SK-N-SH (cell line): ENCODE measurements at regions not wholly inside any gene's neighbourhood (a gene's known extent, or its start where the extent isn't known, plus 50 kb on each side); places are given as distances from the start of the nearest gene placed in this dataset.

Experiments used
- CTCF ChIA-PET: fragments of 300-600, 350-600 bp; formaldehyde crosslinking; extraction: SDS; loops from one replicate; lab custom pipeline; 2021; lab: Yijun Ruan, JAX
- POLR2A ChIA-PET: fragments of 350-600 bp; sonication (Branson Sonifier 250); formaldehyde crosslinking; extraction: SDS; loops from one replicate; lab custom pipeline; 2020; ENCODE audit warnings: antibody characterized with exemption, inconsistent platforms; lab: Yijun Ruan, JAX
- DNase-seq: peaks from one replicate; pipeline ENCODE4 v3.0.0; 2012
- H2AFZ ChIP-seq: fragments of 200-600 bp; sonication (generic); 2 replicates; pipeline ENCODE4 v1.8.1; 2016; ENCODE audit warnings: antibody characterized with exemption, mild to moderate bottlenecking, low read depth
- H3F3A ChIP-seq: fragments of 200-600 bp; sonication (generic); replicated peaks from 2 replicates; pipeline ENCODE3; 2016; ENCODE audit warnings: antibody characterized with exemption, mild to moderate bottlenecking; ENCODE audit not compliant: insufficient read depth
- H3K27ac ChIP-seq, 2 experiments: fragments of 200-500 bp in 1 of 2; fragments of 200-600 bp in 1 of 2; sonication (Bioruptor generic) in 1 of 2; sonication (generic), shearing (Covaris generic) in 1 of 2; 2 replicates each; pipeline versions ENCODE4 v1.5.1 to v1.6.1; 2014 to 2016; ENCODE audit warnings: low read depth in 2 of 2, inconsistent platforms in 1 of 2, low read length in 1 of 2, mild to moderate bottlenecking in 1 of 2, mixed read lengths in 1 of 2
- H3K27me3 ChIP-seq: fragments of 200-600 bp; sonication (generic), shearing (Covaris generic); 2 replicates; pipeline ENCODE4 v1.6.1; 2016; ENCODE audit warnings: mixed run types; ENCODE audit not compliant: insufficient read depth
- H3K36me3 ChIP-seq, 2 experiments: fragments of 200-500 bp in 1 of 2; fragments of 200-600 bp in 1 of 2; sonication (Bioruptor generic) in 1 of 2; sonication (generic) in 1 of 2; replicated peaks in 1 of 2; 2 replicates each; pipeline versions ENCODE3 to v1.5.1; 2014 to 2016; ENCODE audit warnings: low read length in 1 of 2, mild to moderate bottlenecking in 1 of 2; ENCODE audit not compliant: insufficient read depth in 2 of 2, control insufficient read depth in 1 of 2
- H3K4me1 ChIP-seq, 2 experiments: fragments of 200-500 bp in 1 of 2; fragments of 200-600 bp in 1 of 2; sonication (Bioruptor generic) in 1 of 2; sonication (generic), shearing (Covaris generic) in 1 of 2; 2 replicates each; pipeline versions ENCODE4 v1.5.1 to v1.6.1; 2014 to 2016; ENCODE audit warnings: low read depth in 1 of 2, low read length in 1 of 2, mixed run types in 1 of 2; ENCODE audit not compliant: insufficient read depth in 2 of 2, control insufficient read depth in 1 of 2
- H3K4me2 ChIP-seq: fragments of 200-600 bp; sonication (generic), shearing (Covaris generic); 2 replicates; pipeline ENCODE4 v1.6.1; 2017; ENCODE audit warnings: mixed run types
- H3K4me3 ChIP-seq, 2 experiments: fragments of 200-500 bp in 1 of 2; fragments of 200-600 bp in 1 of 2; sonication (Bioruptor generic) in 1 of 2; sonication (generic), shearing (Covaris generic) in 1 of 2; 2 replicates each; pipeline versions ENCODE4 v1.5.1 to v1.8.1; 2014 to 2016; ENCODE audit warnings: low read depth in 2 of 2, inconsistent platforms in 1 of 2, low read length in 1 of 2, mild to moderate bottlenecking in 1 of 2, mixed read lengths in 1 of 2, moderate library complexity in 1 of 2
- H3K79me2 ChIP-seq: fragments of 200-600 bp; sonication (generic); 2 replicates; pipeline ENCODE4 v1.8.1; 2017; ENCODE audit warnings: mild to moderate bottlenecking; ENCODE audit not compliant: insufficient read depth
- H3K9ac ChIP-seq: fragments of 200-600 bp; sonication (generic); 2 replicates; pipeline ENCODE4 v1.6.1; 2017; ENCODE audit warnings: mixed run types
- H3K9me2 ChIP-seq: fragments of 200-600 bp; sonication (generic); 2 replicates; pipeline ENCODE4 v1.6.1; 2017; ENCODE audit warnings: mixed run types
- H3K9me3 ChIP-seq: fragments of 200-600 bp; sonication (generic); 2 replicates; pipeline ENCODE4 v1.6.1; 2017; ENCODE audit warnings: mixed run types, mild to moderate bottlenecking, moderate library complexity
- H4K20me1 ChIP-seq: fragments of 200-600 bp; sonication (generic); 2 replicates; pipeline ENCODE4 v1.6.1; 2017; ENCODE audit warnings: mild to moderate bottlenecking, mixed run types; ENCODE audit not compliant: insufficient read depth
- CHD2 ChIP-seq: fragments of 150-350 bp; IDR thresholded peaks from 2 replicates; pipeline ENCODE4 v1.6.1; 2018; ENCODE audit warnings: low read length; ENCODE audit not compliant: partially characterized antibody
- ELF1 ChIP-seq: IDR thresholded peaks from 2 replicates; pipeline ENCODE4 v1.4.0; 2012
- EP300 ChIP-seq, 2 experiments: IDR thresholded peaks; 2 replicates each; pipeline versions ENCODE4 v1.4.0 to v1.6.1; 2012; ENCODE audit warnings: borderline replicate concordance in 1 of 2, low read depth in 1 of 2, low read length in 1 of 2
- FOSL2 ChIP-seq: IDR thresholded peaks from 2 replicates; pipeline ENCODE4 v1.4.0; 2012; ENCODE audit warnings: low read depth, mild to moderate bottlenecking, moderate library complexity, borderline replicate concordance
- GATA2 ChIP-seq: sonication (generic); formaldehyde crosslinking; IDR thresholded peaks from 2 replicates; pipeline ENCODE4 v1.5.0; 2020; ENCODE audit warnings: mild to moderate bottlenecking, missing genetic modification reagents
- IRF3 ChIP-seq: fragments of 150-350 bp; IDR thresholded peaks from 2 replicates; pipeline ENCODE4 v1.6.1; 2016; ENCODE audit warnings: mild to moderate bottlenecking, low read depth, low read length
- JUND ChIP-seq: IDR thresholded peaks from 2 replicates; pipeline ENCODE4 v1.4.0; 2012
- MXI1 ChIP-seq: IDR thresholded peaks from 2 replicates; pipeline ENCODE4 v1.6.1; 2012; ENCODE audit warnings: mild to moderate bottlenecking, low read depth, low read length, improper control_type of control experiment
- NRF1 ChIP-seq: IDR thresholded peaks from 2 replicates; pipeline ENCODE4 v1.6.1; 2012; ENCODE audit warnings: low read depth, mild to moderate bottlenecking, low read length
- RAD21 ChIP-seq: IDR thresholded peaks from 2 replicates; pipeline ENCODE4 v1.6.1; 2012; ENCODE audit warnings: mild to moderate bottlenecking, low read length
- RFX5 ChIP-seq: IDR thresholded peaks from 2 replicates; pipeline ENCODE4 v1.6.1; 2012; ENCODE audit warnings: mild to moderate bottlenecking, improper control_type of control experiment, low read length
- RXRA ChIP-seq: IDR thresholded peaks from 2 replicates; pipeline ENCODE4 v1.4.0; 2012; ENCODE audit warnings: low read depth, mild to moderate bottlenecking, borderline replicate concordance
- SIN3A ChIP-seq: IDR thresholded peaks from 2 replicates; pipeline ENCODE4 v1.6.1; 2012; ENCODE audit warnings: low read depth, mild to moderate bottlenecking, low read length, moderate library complexity, borderline replicate concordance
- SMC3 ChIP-seq: IDR thresholded peaks from 2 replicates; pipeline ENCODE4 v1.6.1; 2012; ENCODE audit warnings: low read depth, low read length, improper control_type of control experiment
- TCF12 ChIP-seq: IDR thresholded peaks from 2 replicates; pipeline ENCODE4 v1.4.0; 2012
- TEAD4 ChIP-seq: IDR thresholded peaks from 2 replicates; pipeline ENCODE4 v1.4.0; 2012; ENCODE audit warnings: mild to moderate bottlenecking, borderline replicate concordance; ENCODE audit not compliant: insufficient read depth
- YY1 ChIP-seq: IDR thresholded peaks from 2 replicates; pipeline ENCODE4 v1.4.0; 2012; ENCODE audit warnings: low read depth, mild to moderate bottlenecking
- WGBS: methylation state at CpG from one replicate; pipeline ENCODE4 v1.1.6; 2017; ENCODE audit warnings: low lambda C conversion rate; 5-methylcytosine and 5-hydroxymethylcytosine counted together
- TF ChIP-seq, protein P1 (sequence below): IDR thresholded peaks from 2 replicates; pipeline ENCODE4 v1.4.0; 2012; ENCODE audit warnings: low read depth, borderline replicate concordance
- TF ChIP-seq, protein P2 (sequence below): IDR thresholded peaks from 2 replicates; pipeline ENCODE4 v1.4.0; 2012; ENCODE audit warnings: low read depth
- TF ChIP-seq, protein P3 (sequence below): IDR thresholded peaks from 2 replicates; pipeline ENCODE4; 2012
- TF ChIP-seq, protein P4 (sequence below): IDR thresholded peaks from 2 replicates; pipeline ENCODE4 v1.6.1; 2012; ENCODE audit warnings: mild to moderate bottlenecking, low read depth, low read length, moderate library complexity

DNA sequence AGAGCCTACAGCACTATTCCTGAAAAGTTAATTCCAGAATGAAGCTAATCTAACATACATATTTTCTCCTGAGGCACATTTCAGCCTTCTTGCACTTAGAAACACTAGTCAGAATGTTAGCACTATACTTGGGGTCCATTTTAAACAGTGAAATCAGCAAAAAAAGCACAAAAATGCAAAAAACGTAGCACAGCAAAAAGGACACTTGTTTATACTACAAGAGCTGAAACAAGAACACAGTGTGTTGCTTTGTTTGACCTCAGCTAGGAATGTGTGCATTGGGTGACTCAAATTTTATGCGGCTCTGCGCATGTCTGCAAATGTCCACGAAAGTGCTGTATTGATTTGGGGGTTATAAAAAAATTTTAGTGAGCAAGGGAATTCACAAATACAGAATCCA is 226.2 kb downstream of the KCNRG start:
- Histone ChIP-seq H3K9me2 (no peaks in the 10 kb centered on the region), H3K9ac (no peak overlapping the region), H3K4me2 (no peak overlapping the region), H3K4me1 (no peaks in the 10 kb centered on the region), H3K27ac (no peak overlapping the region), H3K4me3 (no peak overlapping the region), H3K36me3 (no peaks in the 10 kb centered on the region), H4K20me1 (no peaks in the 10 kb centered on the region), H3K27me3 (peaks cover 3% of the 10 kb centered on the region; the same call in 1 of the 2 replicates), H2AFZ (no peak overlapping the region), H3K79me2 (no peaks in the 10 kb centered on the region), H3F3A (peaks cover 6% of the 10 kb centered on the region), H3K9me3 (no peaks in the 10 kb centered on the region)
- TF ChIP-seq SMC3: no peak
- TF ChIP-seq IRF3: no peak
- no peak for TF ChIP-seq RXRA
- no peak for TF ChIP-seq EP300 (IDR thresholded peaks at IDR 0.05; ENCODE audit: borderline replicate concordance in 1 of 2, low read depth in 1 of 2, low read length in 1 of 2)
- no peak for TF ChIP-seq SIN3A
- TF ChIP-seq, protein P1, sequence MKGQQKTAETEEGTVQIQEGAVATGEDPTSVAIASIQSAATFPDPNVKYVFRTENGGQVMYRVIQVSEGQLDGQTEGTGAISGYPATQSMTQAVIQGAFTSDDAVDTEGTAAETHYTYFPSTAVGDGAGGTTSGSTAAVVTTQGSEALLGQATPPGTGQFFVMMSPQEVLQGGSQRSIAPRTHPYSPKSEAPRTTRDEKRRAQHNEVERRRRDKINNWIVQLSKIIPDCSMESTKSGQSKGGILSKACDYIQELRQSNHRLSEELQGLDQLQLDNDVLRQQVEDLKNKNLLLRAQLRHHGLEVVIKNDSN: no peak
- no peak for TF ChIP-seq RAD21
- no peak for TF ChIP-seq NRF1
- TF ChIP-seq ELF1: no peak
- no peak for TF ChIP-seq CHD2
- TF ChIP-seq, protein P2, sequence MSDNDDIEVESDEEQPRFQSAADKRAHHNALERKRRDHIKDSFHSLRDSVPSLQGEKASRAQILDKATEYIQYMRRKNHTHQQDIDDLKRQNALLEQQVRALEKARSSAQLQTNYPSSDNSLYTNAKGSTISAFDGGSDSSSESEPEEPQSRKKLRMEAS: no peak
- no peak for TF ChIP-seq MXI1
- no peak for TF ChIP-seq GATA2 (CRISPR knock-in tag)
- TF ChIP-seq, protein P3, sequence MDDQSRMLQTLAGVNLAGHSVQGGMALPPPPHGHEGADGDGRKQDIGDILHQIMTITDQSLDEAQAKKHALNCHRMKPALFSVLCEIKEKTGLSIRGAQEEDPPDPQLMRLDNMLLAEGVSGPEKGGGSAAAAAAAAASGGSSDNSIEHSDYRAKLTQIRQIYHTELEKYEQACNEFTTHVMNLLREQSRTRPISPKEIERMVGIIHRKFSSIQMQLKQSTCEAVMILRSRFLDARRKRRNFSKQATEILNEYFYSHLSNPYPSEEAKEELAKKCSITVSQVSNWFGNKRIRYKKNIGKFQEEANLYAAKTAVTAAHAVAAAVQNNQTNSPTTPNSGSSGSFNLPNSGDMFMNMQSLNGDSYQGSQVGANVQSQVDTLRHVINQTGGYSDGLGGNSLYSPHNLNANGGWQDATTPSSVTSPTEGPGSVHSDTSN: no peak
- ChIA-PET CTCF (no interaction called here), POLR2A (no interaction called here)
- WGBS: 79% methylated on average over 4 of the region's 4 CpGs
- DNase-seq: no peak

DNA sequence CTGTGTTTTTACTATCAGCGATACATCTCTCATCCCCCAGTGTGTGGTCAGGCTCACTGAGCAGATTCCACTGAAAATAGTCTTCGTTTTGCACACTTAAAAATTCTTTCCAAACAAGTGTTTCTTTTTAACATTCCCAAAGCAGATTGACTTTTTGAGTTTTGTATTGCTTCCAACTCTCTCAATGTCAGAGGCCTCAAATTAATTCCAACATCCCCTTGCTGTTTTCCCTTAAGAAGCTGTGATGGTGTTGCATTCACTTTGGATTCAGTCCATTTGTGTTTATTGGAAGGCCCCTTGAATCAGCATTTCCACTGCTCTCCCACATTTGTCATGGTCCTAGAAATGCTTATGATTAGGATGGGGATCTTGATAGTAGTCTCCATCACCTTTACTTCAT is 228.7 kb downstream of the KCNRG start:
- peaks cover 6% of the 10 kb centered on the region for H3F3A ChIP-seq
- H3K4me3 ChIP-seq: no peak overlapping the region
- H3K27me3 ChIP-seq: no peaks in the 10 kb centered on the region; the same call in 1 of the 2 replicates
- DNase-seq: no peak
- 89% methylated on average over 2 of the region's 2 CpGs for WGBS
- no peaks in the 10 kb centered on the region for H4K20me1 ChIP-seq
- no peak overlapping the region for H3K9ac ChIP-seq
- H3K4me2 ChIP-seq: no peak overlapping the region
- H3K27ac ChIP-seq: no peak overlapping the region
- H2AFZ ChIP-seq: no peak overlapping the region
- no peaks in the 10 kb centered on the region for H3K79me2 ChIP-seq
- CTCF ChIA-PET: no interaction called here
- TF ChIP-seq, protein P4, sequence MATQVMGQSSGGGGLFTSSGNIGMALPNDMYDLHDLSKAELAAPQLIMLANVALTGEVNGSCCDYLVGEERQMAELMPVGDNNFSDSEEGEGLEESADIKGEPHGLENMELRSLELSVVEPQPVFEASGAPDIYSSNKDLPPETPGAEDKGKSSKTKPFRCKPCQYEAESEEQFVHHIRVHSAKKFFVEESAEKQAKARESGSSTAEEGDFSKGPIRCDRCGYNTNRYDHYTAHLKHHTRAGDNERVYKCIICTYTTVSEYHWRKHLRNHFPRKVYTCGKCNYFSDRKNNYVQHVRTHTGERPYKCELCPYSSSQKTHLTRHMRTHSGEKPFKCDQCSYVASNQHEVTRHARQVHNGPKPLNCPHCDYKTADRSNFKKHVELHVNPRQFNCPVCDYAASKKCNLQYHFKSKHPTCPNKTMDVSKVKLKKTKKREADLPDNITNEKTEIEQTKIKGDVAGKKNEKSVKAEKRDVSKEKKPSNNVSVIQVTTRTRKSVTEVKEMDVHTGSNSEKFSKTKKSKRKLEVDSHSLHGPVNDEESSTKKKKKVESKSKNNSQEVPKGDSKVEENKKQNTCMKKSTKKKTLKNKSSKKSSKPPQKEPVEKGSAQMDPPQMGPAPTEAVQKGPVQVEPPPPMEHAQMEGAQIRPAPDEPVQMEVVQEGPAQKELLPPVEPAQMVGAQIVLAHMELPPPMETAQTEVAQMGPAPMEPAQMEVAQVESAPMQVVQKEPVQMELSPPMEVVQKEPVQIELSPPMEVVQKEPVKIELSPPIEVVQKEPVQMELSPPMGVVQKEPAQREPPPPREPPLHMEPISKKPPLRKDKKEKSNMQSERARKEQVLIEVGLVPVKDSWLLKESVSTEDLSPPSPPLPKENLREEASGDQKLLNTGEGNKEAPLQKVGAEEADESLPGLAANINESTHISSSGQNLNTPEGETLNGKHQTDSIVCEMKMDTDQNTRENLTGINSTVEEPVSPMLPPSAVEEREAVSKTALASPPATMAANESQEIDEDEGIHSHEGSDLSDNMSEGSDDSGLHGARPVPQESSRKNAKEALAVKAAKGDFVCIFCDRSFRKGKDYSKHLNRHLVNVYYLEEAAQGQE: no peak
- TF ChIP-seq TCF12: no peak
- no peak for TF ChIP-seq RFX5
- TF ChIP-seq YY1: no peak
- no peak for TF ChIP-seq FOSL2
- TF ChIP-seq SMC3: no peak
- TF ChIP-seq TEAD4: no peak
- TF ChIP-seq JUND: no peak
- TF ChIP-seq GATA2 (CRISPR knock-in tag): no peak
- no peaks in the 10 kb centered on the region for H3K9me3 ChIP-seq
- POLR2A ChIA-PET: no interaction called here
- no peaks in the 10 kb centered on the region for H3K9me2 ChIP-seq
- H3K4me1 ChIP-seq: no peaks in the 10 kb centered on the region
- no peaks in the 10 kb centered on the region for H3K36me3 ChIP-seq
